PC-9 (cell line): ENCODE measurements at regions not wholly inside any gene's neighbourhood (a gene's known extent, or its start where the extent isn't known, plus 50 kb on each side); places are given as distances from the start of the nearest gene placed in this dataset.

Experiments
- CTCF ChIP-seq: fragments of 200-600 bp; sonication (generic); conservative IDR thresholded peaks from 2 replicates; pipeline ENCODE4 v1.6.1; 2017; ENCODE audit warnings: mixed run types, antibody characterized with exemption, mild to moderate bottlenecking, moderate library complexity
- EZH2 ChIP-seq: fragments of 200-600 bp; sonication (generic); IDR thresholded peaks from 2 replicates; pipeline ENCODE4 v1.8.0; 2017; ENCODE audit warnings: antibody characterized with exemption, low read depth

- TF ChIP-seq EZH2 (no peak), CTCF (no peak)
Measured at GRCh38 chr6:137754366-137754765, 112.7 kb upstream of the TNFAIP3 start.
